ENCODE measurements at regions not wholly inside any gene's neighbourhood (a gene's known extent, or its start where the extent isn't known, plus 50 kb on each side); places are given as distances from the start of the nearest gene placed in this dataset.
"Not testable (repeated sequence)": the region's sequence is repeated elsewhere in the genome, so short reads cannot be mapped to it uniquely, and the experiment has no call there.

DNA sequence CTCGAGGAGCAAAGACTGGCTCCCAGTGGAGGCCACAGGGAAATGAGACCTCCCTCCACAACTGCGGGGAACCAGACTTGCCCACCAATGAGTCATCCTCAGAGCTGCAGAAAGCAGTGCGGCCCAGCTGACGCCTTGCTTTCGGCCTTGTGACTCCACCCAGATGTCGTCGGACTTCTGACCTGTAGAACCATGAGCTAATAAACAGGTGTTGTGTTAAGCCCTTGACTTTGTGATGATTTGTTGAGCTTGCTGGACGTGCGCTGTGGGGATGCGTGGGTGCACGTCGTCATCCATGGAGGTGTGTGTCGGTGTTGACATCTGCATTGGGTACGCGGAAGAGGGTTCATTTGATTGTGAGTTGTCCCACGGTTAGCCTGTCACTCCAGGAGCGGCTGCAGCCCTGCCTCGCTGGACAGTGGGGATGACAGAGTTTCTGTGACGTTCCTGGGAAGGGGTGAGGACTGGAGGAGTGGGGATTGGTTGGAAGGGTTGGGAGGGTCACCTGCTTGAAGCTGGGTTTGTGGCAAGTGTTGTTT, 154.1 kb downstream of the SH3BP4 start:
- H3K36me3 ChIP-seq (ENCODE audit: control insufficient read depth, low read length) = no peaks in the 10 kb centered on the region
- H3K27me3 ChIP-seq (ENCODE audit: control insufficient read depth, low read length) = no peaks in the 10 kb centered on the region
- no peaks in the 10 kb centered on the region for H4K20me1 ChIP-seq (ENCODE audit: control insufficient read depth, insufficient read depth, low read depth, low read length)
- no peak overlapping the region for H3K27ac ChIP-seq (ENCODE audit: low read depth, low read length)
- no peaks in the 10 kb centered on the region for H3K79me2 ChIP-seq (ENCODE audit: control insufficient read depth, low read length)
- no peak overlapping the region for H3K4me3 ChIP-seq (ENCODE audit: low read length)
- no peaks in the 10 kb centered on the region for H3K9me2 ChIP-seq (replicated peaks; ENCODE audit: control insufficient read depth, low read length)
- H3K4me1 ChIP-seq (ENCODE audit: control insufficient read depth, low read length) = no peaks in the 10 kb centered on the region
- no peak overlapping the region for H3K4me2 ChIP-seq (ENCODE audit: low read length)
- H3K9me3 ChIP-seq (ENCODE audit: control insufficient read depth, insufficient read depth, low read length) = no peaks in the 10 kb centered on the region
- no peaks in the 10 kb centered on the region for H3F3A ChIP-seq (ENCODE audit: control insufficient read depth, insufficient read depth)
- no peak for TF ChIP-seq EZH2phosphoT487 (IDR thresholded peaks at IDR 0.05; ENCODE audit: borderline replicate concordance, low read length)
- TF ChIP-seq, protein P1, sequence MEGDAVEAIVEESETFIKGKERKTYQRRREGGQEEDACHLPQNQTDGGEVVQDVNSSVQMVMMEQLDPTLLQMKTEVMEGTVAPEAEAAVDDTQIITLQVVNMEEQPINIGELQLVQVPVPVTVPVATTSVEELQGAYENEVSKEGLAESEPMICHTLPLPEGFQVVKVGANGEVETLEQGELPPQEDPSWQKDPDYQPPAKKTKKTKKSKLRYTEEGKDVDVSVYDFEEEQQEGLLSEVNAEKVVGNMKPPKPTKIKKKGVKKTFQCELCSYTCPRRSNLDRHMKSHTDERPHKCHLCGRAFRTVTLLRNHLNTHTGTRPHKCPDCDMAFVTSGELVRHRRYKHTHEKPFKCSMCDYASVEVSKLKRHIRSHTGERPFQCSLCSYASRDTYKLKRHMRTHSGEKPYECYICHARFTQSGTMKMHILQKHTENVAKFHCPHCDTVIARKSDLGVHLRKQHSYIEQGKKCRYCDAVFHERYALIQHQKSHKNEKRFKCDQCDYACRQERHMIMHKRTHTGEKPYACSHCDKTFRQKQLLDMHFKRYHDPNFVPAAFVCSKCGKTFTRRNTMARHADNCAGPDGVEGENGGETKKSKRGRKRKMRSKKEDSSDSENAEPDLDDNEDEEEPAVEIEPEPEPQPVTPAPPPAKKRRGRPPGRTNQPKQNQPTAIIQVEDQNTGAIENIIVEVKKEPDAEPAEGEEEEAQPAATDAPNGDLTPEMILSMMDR (IDR thresholded peaks at IDR 0.05; ENCODE audit: low read depth, low read length, poor library complexity, severe bottlenecking) = no peak

DNA sequence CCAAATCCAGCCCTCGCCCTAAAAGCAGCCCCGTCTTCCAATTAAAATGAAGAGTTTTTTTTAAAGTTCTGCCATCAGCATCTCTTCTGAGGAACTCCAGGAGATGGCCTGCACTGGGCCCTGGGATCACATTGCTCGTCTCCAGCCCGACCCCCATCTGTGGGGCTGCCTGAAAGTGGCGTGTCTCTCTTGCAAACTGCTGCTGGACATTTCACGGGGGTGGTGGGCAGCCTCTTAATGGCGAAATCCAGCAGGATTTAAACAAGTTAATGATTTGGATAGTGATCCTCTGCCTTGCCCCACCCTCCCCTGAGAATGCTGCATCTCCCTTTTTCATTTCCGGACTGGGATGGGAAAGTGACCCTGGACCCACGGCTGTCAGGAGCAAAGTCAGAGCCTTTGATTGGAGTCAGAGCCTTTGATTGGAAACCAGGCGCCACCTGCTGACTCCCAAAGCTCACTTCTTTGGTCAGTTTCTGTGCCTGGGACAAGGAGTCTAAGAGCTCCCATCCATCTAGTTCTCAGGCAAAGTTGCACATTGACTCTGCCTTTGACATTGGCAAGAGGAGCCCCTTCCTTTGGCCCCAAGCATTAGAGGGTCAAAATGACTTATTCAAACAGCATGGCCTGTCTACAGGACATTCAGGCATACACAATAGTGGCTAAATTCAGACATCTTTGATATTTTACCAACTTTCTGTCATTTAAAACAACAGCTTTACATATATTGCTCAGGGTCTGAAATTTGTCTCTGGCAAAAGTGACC, 155.2 kb downstream of the SH3BP4 start:
- Histone ChIP-seq H4K20me1 (ENCODE audit: control insufficient read depth, insufficient read depth, low read depth, low read length) (no peaks in the 10 kb centered on the region), H3K9me3 (ENCODE audit: control insufficient read depth, insufficient read depth, low read length) (no peaks in the 10 kb centered on the region), H3K4me2 (ENCODE audit: low read length) (no peak overlapping the region), H3K4me3 (ENCODE audit: low read length) (no peak overlapping the region), H3K36me3 (ENCODE audit: control insufficient read depth, low read length) (no peaks in the 10 kb centered on the region), H3K9me2 (replicated peaks; ENCODE audit: control insufficient read depth, low read length) (no peaks in the 10 kb centered on the region), H3F3A (ENCODE audit: control insufficient read depth, insufficient read depth) (no peaks in the 10 kb centered on the region), H3K27ac (ENCODE audit: low read depth, low read length) (no peak overlapping the region), H3K4me1 (ENCODE audit: control insufficient read depth, low read length) (no peaks in the 10 kb centered on the region), H3K27me3 (ENCODE audit: control insufficient read depth, low read length) (no peaks in the 10 kb centered on the region), H3K79me2 (ENCODE audit: control insufficient read depth, low read length) (no peaks in the 10 kb centered on the region)
- TF ChIP-seq EZH2phosphoT487 (IDR thresholded peaks at IDR 0.05; ENCODE audit: borderline replicate concordance, low read length) = no peak
- TF ChIP-seq, protein P1 (IDR thresholded peaks at IDR 0.05; ENCODE audit: low read depth, low read length, poor library complexity, severe bottlenecking) = peak; percentile 45

DNA sequence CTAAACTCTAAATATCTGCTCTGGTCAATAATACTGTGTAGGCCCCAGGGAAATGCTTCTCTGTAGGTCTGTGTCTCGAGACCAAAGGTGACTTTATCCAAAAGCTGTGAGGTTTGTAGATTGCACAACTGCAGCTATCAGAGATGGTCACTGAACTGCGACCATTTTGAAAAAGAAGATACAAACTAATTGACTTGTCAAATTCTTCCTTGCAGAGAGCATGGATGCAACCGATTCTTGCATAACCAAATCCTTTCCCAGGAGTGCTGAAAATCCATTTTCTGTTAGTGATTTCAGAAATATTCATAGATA, 155.8 kb downstream of the SH3BP4 start:
- TF ChIP-seq EZH2phosphoT487 (IDR thresholded peaks at IDR 0.05; ENCODE audit: borderline replicate concordance, low read length) = no peak
- TF ChIP-seq, protein P1 (IDR thresholded peaks at IDR 0.05; ENCODE audit: low read depth, low read length, poor library complexity, severe bottlenecking) = no peak
- H3F3A ChIP-seq (ENCODE audit: control insufficient read depth, insufficient read depth) = no peaks in the 10 kb centered on the region
- H3K79me2 ChIP-seq (ENCODE audit: control insufficient read depth, low read length) = no peaks in the 10 kb centered on the region
- H3K4me1 ChIP-seq (ENCODE audit: control insufficient read depth, low read length) = no peaks in the 10 kb centered on the region
- H3K9me3 ChIP-seq (ENCODE audit: control insufficient read depth, insufficient read depth, low read length) = no peaks in the 10 kb centered on the region
- no peak overlapping the region for H3K4me2 ChIP-seq (ENCODE audit: low read length)
- no peaks in the 10 kb centered on the region for H3K36me3 ChIP-seq (ENCODE audit: control insufficient read depth, low read length)
- H3K9me2 ChIP-seq (replicated peaks; ENCODE audit: control insufficient read depth, low read length) = no peaks in the 10 kb centered on the region
- H4K20me1 ChIP-seq (ENCODE audit: control insufficient read depth, insufficient read depth, low read depth, low read length) = no peaks in the 10 kb centered on the region
- H3K4me3 ChIP-seq (ENCODE audit: low read length) = no peak overlapping the region
- H3K27ac ChIP-seq (ENCODE audit: low read depth, low read length) = no peak overlapping the region
- no peaks in the 10 kb centered on the region for H3K27me3 ChIP-seq (ENCODE audit: control insufficient read depth, low read length)

DNA sequence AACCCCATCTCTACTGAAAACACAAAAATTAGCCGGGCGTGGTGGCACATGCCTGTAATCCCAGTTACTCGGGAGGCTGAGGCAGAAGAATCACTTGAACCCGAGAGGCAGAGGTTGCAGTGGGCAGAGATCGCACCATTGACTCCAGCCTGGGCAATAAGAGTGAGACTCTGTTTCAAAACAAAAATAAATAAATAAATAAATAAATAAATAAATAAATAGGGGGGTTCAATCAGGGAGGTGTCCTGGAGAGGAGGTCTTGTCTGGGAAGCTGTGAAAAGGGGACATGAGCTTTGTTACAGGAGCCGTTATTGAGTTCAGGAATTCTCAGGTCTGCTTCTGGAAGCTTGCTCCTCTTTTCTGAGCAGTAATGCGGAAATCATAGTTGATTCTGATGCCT, 157.7 kb downstream of the SH3BP4 start:
- H3K36me3 ChIP-seq (ENCODE audit: control insufficient read depth, low read length); H3K27ac ChIP-seq (ENCODE audit: low read depth, low read length); H3K9me3 ChIP-seq (ENCODE audit: control insufficient read depth, insufficient read depth, low read length); H3K9me2 ChIP-seq (replicated peaks; ENCODE audit: control insufficient read depth, low read length); H3K4me3 ChIP-seq (ENCODE audit: low read length); H4K20me1 ChIP-seq (ENCODE audit: control insufficient read depth, insufficient read depth, low read depth, low read length); H3K4me1 ChIP-seq (ENCODE audit: control insufficient read depth, low read length); H3K4me2 ChIP-seq (ENCODE audit: low read length); H3F3A ChIP-seq (ENCODE audit: control insufficient read depth, insufficient read depth); H3K27me3 ChIP-seq (ENCODE audit: control insufficient read depth, low read length); H3K79me2 ChIP-seq (ENCODE audit: control insufficient read depth, low read length): not testable (repeated sequence)

Measured in DOHH2 (cell line).